HEK293 (cell line): ENCODE measurements at regions not wholly inside any gene's neighbourhood (a gene's known extent, or its start where the extent isn't known, plus 50 kb on each side); places are given as distances from the start of the nearest gene placed in this dataset.

Experiments
- CTCF ChIA-PET: fragments of 350-600 bp; formaldehyde crosslinking; extraction: SDS; loops from one replicate; lab custom pipeline; 2021; ENCODE audit warnings: antibody characterized with exemption; lab: Yijun Ruan, JAX
- POLR2A ChIA-PET: fragments of 300-600 bp; formaldehyde crosslinking; extraction: SDS; loops from one replicate; lab custom pipeline; 2020; ENCODE audit warnings: antibody characterized with exemption, inconsistent platforms; lab: Yijun Ruan, JAX
- H3K27ac ChIP-seq: fragments of 200-500 bp; sonication (Bioruptor generic); 2 replicates; pipeline ENCODE4 v1.5.1; 2014; ENCODE audit warnings: low read depth, low read length, control low read depth, inconsistent platforms; ENCODE audit errors: extremely low read depth
- H3K36me3 ChIP-seq, 2 experiments: fragments of 200-500 bp in 1 of 2; sonication (Bioruptor generic) in 1 of 2; 1 replicate in 1 of 2; 2 replicates in 1 of 2; pipeline ENCODE4 v1.5.1; 2014 to 2017; ENCODE audit warnings: inconsistent platforms in 2 of 2, low read length in 2 of 2; ENCODE audit not compliant: control insufficient read depth in 2 of 2, insufficient read depth in 1 of 2
- H3K4me1 ChIP-seq: fragments of 200-500 bp; sonication (Bioruptor generic); 2 replicates; pipeline ENCODE4 v1.5.1; 2014; ENCODE audit warnings: mild to moderate bottlenecking, low read length, inconsistent platforms; ENCODE audit not compliant: control insufficient read depth, insufficient read depth
- H3K4me3 ChIP-seq: 2 replicates; pipeline ENCODE4 v1.5.1; 2011; ENCODE audit warnings: low read depth, mild to moderate bottlenecking, control low read depth, low read length, moderate library complexity
- H3K9me3 ChIP-seq: fragments of 200-500 bp; sonication (Bioruptor generic); 2 replicates; pipeline ENCODE4 v1.5.1; 2014; ENCODE audit warnings: low read depth, low read length, inconsistent platforms; ENCODE audit not compliant: control insufficient read depth, insufficient read depth
- FEZF1 ChIP-seq: fragments of 450-650 bp; formaldehyde crosslinking; IDR thresholded peaks from 2 replicates; pipeline ENCODE4 v1.5.1; 2016; ENCODE audit warnings: missing biosample characterization, missing genetic modification characterization
- GFI1B ChIP-seq: fragments of 450-650 bp; formaldehyde crosslinking; IDR thresholded peaks from 2 replicates; pipeline ENCODE4 v1.5.1; 2016; ENCODE audit warnings: missing biosample characterization, missing genetic modification characterization
- GLI2 ChIP-seq: fragments of 450-650 bp; formaldehyde crosslinking; IDR thresholded peaks from 2 replicates; pipeline ENCODE4; 2017; ENCODE audit warnings: missing biosample characterization, missing genetic modification characterization, low read depth, borderline replicate concordance
- GLI4 ChIP-seq: fragments of 450-650 bp; formaldehyde crosslinking; IDR thresholded peaks from 2 replicates; pipeline ENCODE4 v1.5.1; 2016; ENCODE audit warnings: missing biosample characterization, missing genetic modification characterization
- HOXC10 ChIP-seq: sonication (generic); formaldehyde crosslinking; IDR thresholded peaks from 2 replicates; pipeline ENCODE4 v1.8.1; 2023; ENCODE audit warnings: mild to moderate bottlenecking, missing genetic modification reagents
- KLF10 ChIP-seq: fragments of 450-650 bp; IDR thresholded peaks from 2 replicates; pipeline ENCODE4 v1.5.1; 2018; ENCODE audit warnings: missing biosample characterization, mild to moderate bottlenecking, missing genetic modification characterization
- TCF7L2 ChIP-seq: IDR thresholded peaks from 2 replicates; pipeline ENCODE4 v1.6.1; 2011; ENCODE audit warnings: low read depth, mild to moderate bottlenecking, inconsistent platforms, low read length, moderate library complexity, borderline replicate concordance
- YY1 ChIP-seq: fragments of 450-650 bp; formaldehyde crosslinking; IDR thresholded peaks from 2 replicates; pipeline ENCODE4 v1.5.1; 2018; ENCODE audit warnings: missing biosample characterization, missing genetic modification characterization
- ZBTB8A ChIP-seq: fragments of 450-650 bp; formaldehyde crosslinking; IDR thresholded peaks from 2 replicates; pipeline ENCODE4 v1.5.1; 2016; ENCODE audit warnings: missing biosample characterization, missing genetic modification characterization
- ZFHX2 ChIP-seq: fragments of 450-650 bp; formaldehyde crosslinking; conservative IDR thresholded peaks from 2 replicates; pipeline ENCODE4 v1.5.1; 2016; ENCODE audit warnings: missing biosample characterization, missing genetic modification characterization
- ZFP37 ChIP-seq: fragments of 450-650 bp; formaldehyde crosslinking; IDR thresholded peaks from 2 replicates; pipeline ENCODE4 v1.5.1; 2016; ENCODE audit warnings: missing biosample characterization, missing genetic modification characterization
- ZFP41 ChIP-seq: fragments of 450-650 bp; formaldehyde crosslinking; IDR thresholded peaks from 2 replicates; pipeline ENCODE4 v1.5.1; 2016; ENCODE audit warnings: missing biosample characterization, missing genetic modification characterization, borderline replicate concordance
- ZNF174 ChIP-seq: fragments of 450-650 bp; formaldehyde crosslinking; IDR thresholded peaks from 2 replicates; pipeline ENCODE4 v1.5.0; 2017; ENCODE audit warnings: missing biosample characterization, mild to moderate bottlenecking, missing genetic modification characterization
- ZNF26 ChIP-seq: fragments of 450-650 bp; formaldehyde crosslinking; IDR thresholded peaks from 2 replicates; pipeline ENCODE4 v1.5.1; 2016; ENCODE audit warnings: missing biosample characterization, missing genetic modification characterization
- ZNF266 ChIP-seq: fragments of 450-650 bp; formaldehyde crosslinking; IDR thresholded peaks from 2 replicates; pipeline ENCODE4 v1.5.1; 2016; ENCODE audit warnings: missing biosample characterization, missing genetic modification characterization, low read depth
- ZNF274 ChIP-seq, 2 experiments: fragments of 200-500 bp in 1 of 2; fragments of 450-650 bp in 1 of 2; sonication (Bioruptor generic) in 1 of 2; formaldehyde crosslinking in 1 of 2; IDR thresholded peaks; 2 replicates each; pipeline versions ENCODE4 v1.5.1 to v1.6.1; 2014 to 2016; ENCODE audit warnings: borderline replicate concordance in 1 of 2, inconsistent platforms in 1 of 2, low read length in 1 of 2, missing biosample characterization in 1 of 2, missing genetic modification characterization in 1 of 2
- ZNF311 ChIP-seq: fragments of 450-650 bp; formaldehyde crosslinking; IDR thresholded peaks from 2 replicates; pipeline ENCODE4 v1.5.1; 2017; ENCODE audit warnings: missing biosample characterization, missing genetic modification characterization, borderline replicate concordance
- ZNF366 ChIP-seq: fragments of 450-650 bp; formaldehyde crosslinking; conservative IDR thresholded peaks from 2 replicates; pipeline ENCODE4 v1.5.1; 2016; ENCODE audit warnings: missing biosample characterization, missing genetic modification characterization
- ZNF510 ChIP-seq: fragments of 450-650 bp; formaldehyde crosslinking; IDR thresholded peaks from 2 replicates; pipeline ENCODE4 v1.5.1; 2018; ENCODE audit warnings: mild to moderate bottlenecking, missing genetic modification characterization, missing biosample characterization; ENCODE audit not compliant: insufficient replicate concordance
- ZNF560 ChIP-seq: fragments of 450-650 bp; formaldehyde crosslinking; IDR thresholded peaks from 2 replicates; pipeline ENCODE4 v1.5.1; 2017; ENCODE audit warnings: missing biosample characterization, missing genetic modification characterization, borderline replicate concordance
- ZNF624 ChIP-seq: fragments of 450-650 bp; formaldehyde crosslinking; IDR thresholded peaks from 2 replicates; pipeline ENCODE4 v1.5.1; 2017; ENCODE audit warnings: missing biosample characterization, missing genetic modification characterization
- ZNF747 ChIP-seq: fragments of 450-650 bp; formaldehyde crosslinking; IDR thresholded peaks from 2 replicates; pipeline ENCODE4 v1.5.1; 2016; ENCODE audit warnings: missing biosample characterization, missing genetic modification characterization
- ZSCAN23 ChIP-seq: fragments of 450-650 bp; formaldehyde crosslinking; IDR thresholded peaks from 2 replicates; pipeline ENCODE4 v1.5.1; 2016; ENCODE audit warnings: missing biosample characterization, missing genetic modification characterization
- TF ChIP-seq, protein P1 (sequence below): fragments of 450-650 bp; formaldehyde crosslinking; IDR thresholded peaks from 2 replicates; pipeline ENCODE4 v1.5.1; 2017; ENCODE audit warnings: missing biosample characterization, mild to moderate bottlenecking, missing genetic modification characterization, moderate library complexity
- TF ChIP-seq, protein P2 (sequence below): fragments of 450-650 bp; formaldehyde crosslinking; IDR thresholded peaks from 2 replicates; pipeline ENCODE4 v1.5.1; 2016; ENCODE audit warnings: missing biosample characterization, missing genetic modification characterization

DNA sequence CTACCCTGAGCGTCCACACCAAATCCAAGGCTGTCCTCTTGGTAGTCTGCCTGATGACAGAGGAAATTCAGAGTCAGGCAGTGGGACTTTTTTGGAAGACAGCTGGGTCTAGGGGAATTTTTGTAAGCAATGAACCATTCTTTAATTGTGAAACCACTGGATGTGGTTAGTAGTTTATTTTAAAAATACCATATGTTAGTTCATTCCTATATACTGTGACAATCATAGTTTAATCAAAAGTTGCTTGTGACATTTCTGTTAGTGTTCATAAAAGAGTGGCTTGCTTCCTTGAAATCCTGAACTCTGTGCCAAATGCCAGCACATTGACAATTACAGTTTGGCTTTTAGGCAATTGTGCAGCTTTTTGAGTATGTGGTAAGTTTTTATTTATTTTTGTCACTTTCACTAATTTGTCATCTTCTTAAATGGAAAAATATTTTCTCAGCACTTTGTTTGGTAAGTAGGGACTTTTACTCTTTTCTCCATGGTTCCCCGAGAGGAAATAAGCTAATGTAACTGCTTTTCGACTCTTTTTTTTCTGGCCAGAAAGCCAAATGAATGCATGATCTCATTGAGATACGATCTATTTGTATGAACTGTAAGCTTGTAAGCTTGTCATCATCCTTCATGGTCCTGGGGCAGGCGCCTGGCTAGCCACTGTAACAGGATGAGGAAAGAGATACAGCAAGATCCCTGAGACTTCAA is 72.6 kb upstream of the SLC4A4 start:
- POLR2A ChIA-PET: no interaction called here
- H3K4me1 ChIP-seq: 0 out of 2 replicates have a peak, but pooled peaks cover 2% of the 10 kb centered on the region
- H3K27ac ChIP-seq: no peak overlapping the region
- no peak for TF ChIP-seq ZNF560 (tag by site-specific recombination)
- TF ChIP-seq, protein P1, sequence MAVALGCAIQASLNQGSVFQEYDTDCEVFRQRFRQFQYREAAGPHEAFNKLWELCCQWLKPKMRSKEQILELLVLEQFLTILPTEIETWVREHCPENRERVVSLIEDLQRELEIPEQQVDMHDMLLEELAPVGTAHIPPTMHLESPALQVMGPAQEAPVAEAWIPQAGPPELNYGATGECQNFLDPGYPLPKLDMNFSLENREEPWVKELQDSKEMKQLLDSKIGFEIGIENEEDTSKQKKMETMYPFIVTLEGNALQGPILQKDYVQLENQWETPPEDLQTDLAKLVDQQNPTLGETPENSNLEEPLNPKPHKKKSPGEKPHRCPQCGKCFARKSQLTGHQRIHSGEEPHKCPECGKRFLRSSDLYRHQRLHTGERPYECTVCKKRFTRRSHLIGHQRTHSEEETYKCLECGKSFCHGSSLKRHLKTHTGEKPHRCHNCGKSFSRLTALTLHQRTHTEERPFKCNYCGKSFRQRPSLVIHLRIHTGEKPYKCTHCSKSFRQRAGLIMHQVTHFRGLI (tag by site-specific recombination): no peak
- no peak for TF ChIP-seq ZNF266 (tag by site-specific recombination)
- TF ChIP-seq, protein P2, sequence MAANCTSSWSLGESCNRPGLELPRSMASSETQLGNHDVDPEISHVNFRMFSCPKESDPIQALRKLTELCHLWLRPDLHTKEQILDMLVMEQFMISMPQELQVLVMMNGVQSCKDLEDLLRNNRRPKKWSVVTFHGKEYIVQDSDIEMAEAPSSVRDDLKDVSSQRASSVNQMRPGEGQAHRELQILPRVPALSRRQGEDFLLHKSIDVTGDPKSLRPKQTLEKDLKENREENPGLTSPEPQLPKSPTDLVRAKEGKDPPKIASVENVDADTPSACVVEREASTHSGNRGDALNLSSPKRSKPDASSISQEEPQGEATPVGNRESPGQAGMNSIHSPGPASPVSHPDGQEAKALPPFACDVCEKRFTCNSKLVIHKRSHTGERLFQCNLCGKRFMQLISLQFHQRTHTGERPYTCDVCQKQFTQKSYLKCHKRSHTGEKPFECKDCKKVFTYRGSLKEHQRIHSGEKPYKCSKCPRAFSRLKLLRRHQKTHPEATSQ (tag by site-specific recombination): no peak
- no peak for TF ChIP-seq HOXC10 (CRISPR knock-in tag)
- TF ChIP-seq ZSCAN23: no peak
- TF ChIP-seq GFI1B (tag by site-specific recombination): no peak
- TF ChIP-seq ZNF510 (tag by site-specific recombination): no peak
- TF ChIP-seq GLI4 (tag by site-specific recombination): no peak
- no peak for TF ChIP-seq ZNF26 (tag by site-specific recombination)
- TF ChIP-seq GLI2 (tag by site-specific recombination): no peak
- no peak for TF ChIP-seq ZNF311
- TF ChIP-seq ZNF274 (IDR thresholded peaks at IDR 0.05; ENCODE audit: low read length): no peak
- no peak for TF ChIP-seq ZNF274 (tag by site-specific recombination; IDR thresholded peaks at IDR 0.05; ENCODE audit: borderline replicate concordance)
- TF ChIP-seq ZNF366: no peak
- no peak for TF ChIP-seq KLF10
- no peak for TF ChIP-seq ZFHX2
- TF ChIP-seq ZFP41 (tag by site-specific recombination): no peak
- no peak for TF ChIP-seq ZNF174 (tag by site-specific recombination)
- no peaks in the 10 kb centered on the region for H3K36me3 ChIP-seq
- CTCF ChIA-PET: no interaction called here
- H3K4me3 ChIP-seq: no peak overlapping the region
- no peaks in the 10 kb centered on the region for H3K9me3 ChIP-seq

DNA sequence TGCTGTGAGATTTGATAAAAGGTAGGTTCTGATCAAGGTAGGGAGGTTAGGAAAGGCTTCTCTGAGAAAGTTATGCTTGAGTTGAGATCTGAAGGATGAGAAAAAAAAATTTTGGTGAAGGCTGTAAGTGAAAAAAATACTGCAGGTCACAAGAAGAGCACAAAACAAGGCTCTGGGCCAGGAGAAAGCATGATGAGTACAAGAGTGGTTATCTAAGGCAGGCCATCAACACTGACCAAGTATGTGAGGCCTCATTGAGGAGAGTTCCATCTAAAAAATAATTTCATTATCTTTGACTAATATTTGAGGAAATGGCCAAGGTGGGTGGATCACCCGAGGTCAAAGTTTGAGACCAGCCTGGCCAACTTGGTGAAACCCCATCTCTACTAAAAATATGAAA is 71.6 kb upstream of the SLC4A4 start:
- no peak overlapping the region for H3K4me3 ChIP-seq
- H3K27ac ChIP-seq: no peak overlapping the region
- no peaks in the 10 kb centered on the region for H3K9me3 ChIP-seq
- H3K4me1 ChIP-seq: 0 out of 2 replicates have a peak, but pooled peaks cover 2% of the 10 kb centered on the region
- TF ChIP-seq FEZF1 (no peak), ZNF624 (tag by site-specific recombination) (no peak), ZNF747 (tag by site-specific recombination) (no peak), ZFP37 (tag by site-specific recombination) (no peak), ZBTB8A (tag by site-specific recombination) (no peak), TCF7L2 (no peak), YY1 (tag by site-specific recombination) (no peak)
- TF ChIP-seq, all 188 proteins: peak for 0
- ChIA-PET POLR2A (no interaction called here), CTCF (interaction anchor here (1.9 kb wide), 1 partner anchor 37 kb away, joined by 6 read pairs; no protein-coding TSS in a partner anchor)
- no peaks in the 10 kb centered on the region for H3K36me3 ChIP-seq
